ENCODE measurements at regions not wholly inside any gene's neighbourhood (a gene's known extent, or its start where the extent isn't known, plus 50 kb on each side); places are given as distances from the start of the nearest gene placed in this dataset.

- TF ChIP-seq CTCF (IDR thresholded peaks at IDR 0.05) (no peak), POLR2A (IDR thresholded peaks at IDR 0.05) (no peak), EP300 (IDR thresholded peaks at IDR 0.05) (no peak), POLR2AphosphoS5 (IDR thresholded peaks at IDR 0.05) (no peak)
Observed at GRCh38 chr4:126264839-126265238, 950.1 kb downstream of the FAT4 start.
